AG20443 (cell line): ENCODE measurements at regions not wholly inside any gene's neighbourhood (a gene's known extent, or its start where the extent isn't known, plus 50 kb on each side); places are given as distances from the start of the nearest gene placed in this dataset.

Experiments
- DNase-seq: peaks from one replicate; pipeline ENCODE4 v3.0.0; 2012; ENCODE audit warnings: low spot score, mixed read lengths

- DNase-seq, result peak; percentile 7
Measured at GRCh38 chr1:195376190-195376589, 1232.0 kb downstream of the KCNT2 start.

DNA sequence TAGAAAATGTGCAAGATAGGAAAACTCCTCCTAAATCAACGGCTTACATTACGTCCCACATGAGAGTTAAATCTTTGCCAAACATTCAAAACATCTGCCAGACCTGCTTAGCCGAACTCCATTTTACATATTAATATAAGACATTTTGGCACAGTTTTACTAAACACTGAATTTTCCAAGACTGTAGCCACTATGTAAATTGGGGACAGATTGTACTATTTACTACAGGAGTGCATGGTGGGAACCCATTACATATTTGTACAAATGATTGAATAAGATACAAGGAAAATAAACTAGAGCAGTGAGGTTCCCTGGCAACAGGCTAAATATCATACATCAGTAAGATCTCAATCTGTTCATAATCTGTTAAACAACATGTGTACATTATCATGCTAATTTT, 1234.4 kb downstream of the KCNT2 start:
- DNase-seq, result no peak

GRCh38 chr1:195345149-195345548, 1263.1 kb downstream of the KCNT2 start:
- DNase-seq, result no peak

DNA sequence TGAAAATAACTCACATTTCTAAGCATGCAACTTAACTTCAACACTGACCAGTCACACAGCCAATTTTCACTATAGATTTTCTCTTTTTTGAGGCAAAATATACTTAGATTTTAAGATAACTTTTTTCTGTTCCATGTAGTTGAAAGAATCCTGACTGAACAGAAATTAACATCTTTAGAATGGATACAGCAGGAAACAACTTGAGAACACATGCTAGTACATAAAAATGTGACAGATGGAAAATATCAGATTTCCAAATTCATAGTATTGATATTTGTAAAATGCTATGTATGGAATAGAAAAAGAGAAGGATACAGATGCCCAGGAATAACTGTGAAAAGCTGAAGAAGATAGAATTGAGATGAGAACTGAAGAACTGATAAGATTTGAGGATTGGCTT, 1270.6 kb downstream of the KCNT2 start:
- DNase-seq, result no peak

DNA sequence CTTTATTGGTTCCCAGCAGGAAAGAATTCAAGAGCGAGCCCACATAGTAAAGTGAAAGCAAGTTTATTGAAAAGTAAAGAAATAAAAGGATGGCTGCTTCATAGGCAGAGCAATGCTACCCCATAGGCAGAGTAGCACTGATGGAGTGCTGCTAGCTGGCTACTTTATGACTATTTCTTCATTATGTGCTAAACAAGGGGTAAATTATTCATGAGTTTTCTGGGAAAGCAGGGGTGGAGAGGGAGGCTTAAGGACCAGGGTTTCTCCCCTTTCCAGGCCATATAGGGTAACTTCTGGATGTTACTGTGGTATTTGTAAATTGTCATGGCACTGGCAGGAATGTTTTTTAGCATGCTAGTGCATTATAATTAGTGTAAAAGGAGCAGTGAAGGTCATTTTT, 1271.4 kb downstream of the KCNT2 start:
- no peak for DNase-seq

DNA sequence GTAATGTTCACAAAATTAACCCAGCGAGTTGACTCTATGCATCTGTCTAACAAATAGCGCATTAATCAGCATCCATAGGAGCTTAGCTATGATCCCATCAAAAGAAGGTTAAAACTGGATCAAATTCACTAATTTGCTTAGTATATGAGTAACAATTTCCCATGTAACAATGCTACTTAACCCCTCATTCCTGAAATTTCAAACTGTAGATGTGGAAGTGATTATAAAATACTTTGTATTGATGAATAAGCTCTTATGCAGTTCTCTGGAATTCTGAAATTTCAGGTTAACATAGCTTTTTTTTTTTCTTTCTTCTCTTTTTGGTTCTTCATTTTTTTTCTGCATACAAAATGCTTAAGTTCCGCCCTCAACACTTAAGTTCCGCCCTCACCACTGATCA, 1272.7 kb downstream of the KCNT2 start:
- DNase-seq, result peak; percentile 9

DNA sequence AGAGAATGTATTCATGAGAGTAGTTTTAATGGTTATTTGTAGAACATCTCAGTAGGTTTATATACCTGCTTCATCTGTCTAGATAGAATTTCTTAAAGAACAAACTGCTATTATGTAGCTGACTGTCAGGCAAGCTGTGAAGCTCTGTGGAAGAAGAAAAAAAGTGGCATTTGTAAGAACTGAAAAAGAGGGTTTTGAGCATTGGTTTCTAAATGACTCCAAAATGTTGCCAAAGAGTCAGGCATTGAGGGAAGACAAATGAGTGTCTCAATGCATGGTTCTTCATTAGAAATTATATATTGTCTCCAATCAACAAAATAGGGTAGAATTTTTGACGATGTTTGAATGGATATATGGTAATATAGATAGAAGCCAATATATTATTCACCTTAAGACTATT, 1276.1 kb downstream of the KCNT2 start:
- DNase-seq, result no peak

DNA sequence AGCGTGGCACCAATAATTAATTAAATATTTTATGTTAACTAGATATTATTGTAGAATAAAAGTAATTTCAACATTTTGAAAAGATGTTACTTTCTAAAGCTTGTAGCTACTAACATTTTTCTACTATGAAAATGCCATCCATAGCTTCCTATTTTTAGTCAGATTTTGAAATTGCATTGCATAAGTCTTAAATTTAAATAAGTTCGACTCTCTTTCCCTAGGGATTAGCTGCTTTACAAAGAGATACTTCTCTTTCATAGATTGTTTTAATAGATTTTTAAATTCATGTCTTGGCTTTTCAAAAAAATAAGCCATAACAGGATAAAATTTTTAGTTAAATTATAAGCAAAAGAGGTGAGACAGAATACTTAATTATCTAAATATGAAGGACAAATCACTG, 1279.6 kb downstream of the KCNT2 start:
- DNase-seq, result no peak

- no peak for DNase-seq
Measured at GRCh38 chr1:195328102-195328501, 1280.1 kb downstream of the KCNT2 start.

- no peak for DNase-seq
Measured at GRCh38 chr1:195327361-195327760, 1280.9 kb downstream of the KCNT2 start.

DNA sequence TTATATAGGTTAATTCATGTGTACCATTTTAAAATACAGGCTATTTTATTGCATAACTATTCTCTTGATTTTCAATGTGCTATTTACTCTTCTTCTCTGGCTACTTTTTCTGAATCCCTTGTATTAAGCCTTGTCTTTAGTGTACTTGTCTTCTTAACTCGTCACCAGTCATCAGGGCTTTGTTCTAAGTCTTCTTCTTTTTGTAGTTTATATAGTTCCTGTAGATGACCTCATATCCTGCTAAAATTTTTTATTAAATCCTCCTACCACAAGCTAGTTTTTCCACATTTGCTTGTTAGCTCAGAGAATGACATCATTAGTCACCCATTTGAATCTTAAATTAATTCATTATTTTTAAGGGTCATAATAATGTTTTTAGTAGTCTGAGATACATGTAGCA, 1281.9 kb downstream of the KCNT2 start:
- no peak for DNase-seq

DNA sequence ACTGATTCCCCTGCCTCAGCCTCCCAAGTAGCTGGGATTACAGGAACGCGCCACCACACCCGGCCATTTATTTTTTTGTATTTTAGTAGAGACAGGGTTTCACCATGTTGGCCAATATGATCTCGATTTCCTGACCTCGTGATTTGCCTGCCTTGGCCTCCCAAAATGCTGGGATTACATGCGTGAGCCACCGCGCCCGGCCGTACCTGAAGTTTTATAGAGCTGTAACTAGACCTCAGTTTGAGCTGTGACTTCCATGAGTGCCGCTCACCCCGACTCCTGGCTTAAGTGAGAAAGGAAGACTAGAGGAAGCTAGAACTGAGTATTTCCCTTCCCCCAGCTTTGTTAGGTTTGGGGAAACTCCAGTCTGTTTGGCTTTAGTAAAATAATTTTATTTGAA, 1283.1 kb downstream of the KCNT2 start:
- DNase-seq, result no peak

- DNase-seq, result no peak
Measured at GRCh38 chr1:195306281-195306680, 1302.0 kb downstream of the KCNT2 start.

- no peak for DNase-seq
Measured at GRCh38 chr1:195294911-195295310, 1313.3 kb downstream of the KCNT2 start.

- no peak for DNase-seq
Measured at GRCh38 chr1:195278644-195279043, 1329.6 kb downstream of the KCNT2 start.

DNA sequence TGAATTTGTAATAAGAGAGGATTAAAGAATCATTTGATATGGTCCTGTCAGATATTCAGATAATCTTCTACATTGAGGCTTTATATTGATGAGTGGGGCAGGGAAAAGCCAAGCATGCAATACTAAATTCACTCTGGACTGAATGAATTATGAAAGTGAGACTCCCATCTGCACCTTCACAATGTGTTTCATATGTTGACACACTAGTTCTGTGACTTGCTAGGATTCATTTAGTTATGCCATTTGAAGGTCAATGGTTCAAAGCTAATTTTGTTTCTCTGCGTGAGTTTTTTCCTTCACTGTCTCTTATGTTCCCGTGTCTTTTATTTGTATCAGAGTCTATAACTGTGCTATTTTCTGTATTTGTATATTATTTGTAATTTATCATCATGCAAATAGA, 1332.5 kb downstream of the KCNT2 start:
- no peak for DNase-seq

DNA sequence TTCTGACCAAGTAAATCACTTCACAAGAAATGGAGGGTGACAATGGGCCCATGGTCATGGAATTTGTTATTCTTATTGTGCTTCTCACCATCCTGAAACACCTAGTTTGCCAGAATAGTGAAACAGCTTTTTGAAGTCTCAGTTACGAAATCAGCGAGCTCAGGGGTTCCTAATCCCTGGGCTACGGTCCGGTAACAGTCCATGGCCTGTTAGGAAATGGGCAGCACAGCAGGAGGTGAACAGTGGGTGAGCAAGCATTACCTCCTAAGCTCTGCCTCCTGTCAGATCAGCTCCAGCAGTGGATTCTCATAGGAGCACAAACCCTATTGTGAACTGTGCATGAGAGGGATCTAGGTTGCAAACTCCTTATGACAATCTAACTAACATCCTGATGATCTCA, 1356.3 kb downstream of the KCNT2 start:
- no peak for DNase-seq

GRCh38 chr1:195243492-195243891, 1364.7 kb downstream of the KCNT2 start:
- no peak for DNase-seq

GRCh38 chr1:195241066-195241465, 1367.2 kb downstream of the KCNT2 start:
- no peak for DNase-seq

- no peak for DNase-seq
Measured at GRCh38 chr1:195238313-195238712, 1369.9 kb downstream of the KCNT2 start.

DNA sequence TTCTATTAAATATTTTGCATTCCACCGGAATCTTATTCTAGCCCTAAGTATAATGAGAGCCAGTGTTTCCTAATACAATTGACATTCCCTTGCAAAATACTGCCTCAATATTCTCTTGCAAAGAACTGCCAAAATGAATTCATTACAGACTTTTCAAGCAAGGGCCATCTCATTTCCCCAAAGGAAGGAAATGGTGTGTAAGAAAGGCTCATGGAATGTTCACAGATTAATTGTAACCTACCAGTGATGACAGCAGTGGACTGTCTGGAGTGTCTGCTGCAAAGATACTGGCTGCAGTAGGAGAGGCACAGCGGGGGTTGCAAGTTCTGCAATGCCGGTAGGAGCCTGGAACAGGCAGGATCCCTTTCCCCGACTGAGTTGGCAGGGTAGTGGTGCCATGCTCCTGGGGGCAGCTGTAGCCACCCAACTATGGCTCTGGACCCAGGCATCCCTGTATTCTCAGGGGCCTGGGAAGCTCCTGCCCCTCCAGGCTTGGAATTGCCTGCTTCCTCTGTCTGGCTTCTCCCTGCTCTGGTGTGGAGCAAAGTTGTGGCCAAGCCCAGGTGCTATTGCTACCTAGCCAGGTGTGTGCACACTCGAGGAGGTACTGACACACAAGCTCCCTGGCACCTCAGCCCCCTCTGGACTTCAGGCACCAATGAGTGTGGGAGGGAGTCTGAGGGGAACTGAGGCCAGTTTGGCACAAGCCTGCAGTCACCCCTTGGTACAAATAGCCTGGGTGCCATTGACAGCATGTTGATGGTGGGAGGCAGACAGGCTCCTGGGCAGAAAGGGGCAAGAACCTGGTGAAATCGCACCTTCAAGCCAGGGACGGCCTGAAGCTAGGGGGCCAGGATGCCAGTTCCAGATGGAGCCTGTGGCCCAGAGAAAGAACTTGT, 1371.0 kb downstream of the KCNT2 start:
- peak; percentile 16 for DNase-seq

DNA sequence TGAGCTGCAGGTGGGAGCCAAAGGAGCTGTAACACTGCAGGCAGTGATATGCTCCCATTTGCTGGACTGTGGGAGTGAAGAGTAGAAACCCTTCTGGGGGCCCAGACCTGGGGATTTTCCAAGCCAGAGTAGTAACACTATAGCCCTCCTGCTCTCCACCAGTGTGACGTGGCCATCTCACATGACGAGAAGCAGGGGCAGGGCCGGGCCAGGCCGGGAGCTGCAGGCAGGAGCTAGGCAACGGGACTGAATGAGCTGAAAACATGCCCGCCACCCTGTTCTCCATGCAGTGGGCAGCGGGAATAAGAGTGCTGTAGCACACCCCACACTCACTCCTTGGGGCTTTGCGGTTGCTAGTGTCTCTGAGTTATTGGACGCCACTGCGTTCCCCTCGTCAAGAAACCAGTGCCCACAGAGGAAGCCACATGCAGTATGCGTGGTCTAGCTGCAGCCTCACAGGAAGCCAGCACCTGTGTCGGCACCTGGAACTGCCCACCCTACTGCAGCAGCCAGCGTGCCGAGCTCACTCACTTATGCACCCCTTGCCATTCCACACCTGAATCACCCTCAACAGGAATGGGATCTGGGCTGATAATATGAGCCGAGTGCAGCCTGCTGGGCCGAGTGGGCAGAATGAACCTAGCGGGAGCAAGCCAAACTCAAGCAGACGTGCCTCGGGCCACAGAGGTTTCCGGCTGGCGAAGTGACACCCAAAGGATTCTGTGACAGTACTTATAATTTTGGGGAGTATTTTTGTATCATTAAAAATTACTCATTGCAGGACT, 1389.6 kb downstream of the KCNT2 start:
- no peak for DNase-seq

GRCh38 chr1:195202241-195202640, 1406.0 kb downstream of the KCNT2 start:
- DNase-seq, result no peak
